ENCODE measurements at regions not wholly inside any gene's neighbourhood (a gene's known extent, or its start where the extent isn't known, plus 50 kb on each side); places are given as distances from the start of the nearest gene placed in this dataset.

DNA sequence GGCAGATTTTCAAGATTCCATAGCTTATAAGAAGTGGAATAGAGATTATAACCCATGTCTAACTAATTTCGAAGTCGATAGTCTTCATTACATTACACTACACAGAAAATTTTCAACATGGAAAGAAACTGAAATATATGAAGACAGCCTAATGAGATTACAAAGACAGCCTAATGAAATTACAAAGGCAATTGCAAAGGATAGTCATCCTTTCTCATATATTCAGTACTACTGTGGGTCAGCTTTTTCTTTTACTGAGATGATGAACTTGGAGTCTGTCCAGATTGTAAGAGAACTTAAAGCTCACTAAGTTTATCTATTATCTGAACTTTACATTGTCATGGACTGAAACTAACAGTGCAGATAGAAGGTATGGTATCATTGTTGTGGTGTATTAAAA, 304.4 kb upstream of the MBL2 start:
- WGBS, 4 donors, result 84 to 90% (median 85%) methylated on average over 2 of the region's 2 CpGs
- Histone ChIP-seq H3K4me1 (no peaks in the 10 kb centered on the region), H3K27ac (no peak overlapping the region), H3K27me3 (no peaks in the 10 kb centered on the region), H3K36me3 (no peaks in the 10 kb centered on the region), H3K4me3 (no peak overlapping the region), H3K9me3 (peaks cover 0 to 5% (median 0%) of the 10 kb centered on the region in 12 donors)
- intact Hi-C loops (cut with DNase I), result no loop called here
- no peak for DNase-seq
- no peak for ATAC-seq
- TF ChIP-seq POLR2A (IDR thresholded peaks at IDR 0.05) (no peak), CTCF (IDR thresholded peaks at IDR 0.05) (no peak)

DNA sequence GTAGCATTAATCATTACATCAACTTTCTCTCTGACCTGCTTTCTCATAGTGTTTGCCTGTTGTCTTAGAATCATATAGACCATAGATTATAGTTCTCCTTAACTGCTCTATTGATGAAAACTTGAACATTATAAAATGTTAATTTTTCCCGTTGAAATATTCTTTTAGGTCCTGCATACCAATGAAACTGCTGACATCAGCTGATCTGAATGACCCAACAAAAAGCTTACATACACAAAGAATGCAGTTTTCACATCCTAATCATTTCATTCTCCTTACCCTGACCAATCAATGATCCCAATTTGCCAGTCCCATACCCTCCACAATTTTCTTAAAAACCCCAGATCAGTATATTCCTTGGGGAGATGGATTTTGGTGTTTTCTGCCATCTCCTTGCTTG, 302.9 kb upstream of the MBL2 start:
- DNase-seq, result no peak

DNA sequence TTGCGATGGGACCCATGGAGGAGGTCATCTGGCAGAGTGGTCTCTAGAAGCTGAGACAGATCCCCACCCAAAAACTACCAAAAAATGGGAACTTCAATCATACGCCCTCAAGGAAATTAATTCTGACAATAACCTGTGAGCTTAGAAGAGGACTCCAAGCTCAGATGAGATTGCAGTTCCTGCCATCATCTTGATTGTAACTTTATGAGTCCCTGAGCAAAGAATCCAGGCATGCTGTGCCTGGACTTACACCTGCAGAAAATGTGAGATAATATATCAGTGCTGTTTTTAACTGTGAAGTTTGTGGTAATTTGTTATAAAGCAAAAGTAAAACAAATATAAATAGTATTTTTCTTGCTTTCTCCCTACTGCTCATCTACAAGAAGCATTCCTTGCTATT, 299.6 kb upstream of the MBL2 start:
- Histone ChIP-seq H3K27ac (no peak overlapping the region), H3K27me3 (no peaks in the 10 kb centered on the region), H3K4me3 (no peak overlapping the region), H3K36me3 (no peaks in the 10 kb centered on the region), H3K9me3 (peaks cover 0 to 5% (median 0%) of the 10 kb centered on the region in 12 donors), H3K4me1 (no peaks in the 10 kb centered on the region)
- intact Hi-C loops (cut with DNase I), result no loop called here
- ATAC-seq (no peak), DNase-seq (no peak)
- WGBS, 4 donors, result 79 to 92% (median 87%) methylated on average over 2 of the region's 2 CpGs
- TF ChIP-seq POLR2A (IDR thresholded peaks at IDR 0.05), result no peak
- no peak for TF ChIP-seq CTCF (IDR thresholded peaks at IDR 0.05)

More for the DNA sequence above, 302.9 kb upstream of the MBL2 start:
- Histone ChIP-seq H3K9me3 (peaks cover 0 to 5% (median 0%) of the 10 kb centered on the region in 12 donors), H3K4me1 (no peaks in the 10 kb centered on the region), H3K27me3 (no peaks in the 10 kb centered on the region), H3K4me3 (no peak overlapping the region), H3K36me3 (no peaks in the 10 kb centered on the region), H3K27ac (no peak overlapping the region)
- 77 to 96% (median 87%) methylated on average over 1 of the region's 1 CpG for whole genome bisulfite sequencing, 4 donors
- intact Hi-C loops (cut with DNase I), result no loop called here
- ATAC-seq, result no peak
- TF ChIP-seq POLR2A (IDR thresholded peaks at IDR 0.05) (no peak), CTCF (IDR thresholded peaks at IDR 0.05) (no peak)

- TF ChIP-seq POLR2A (IDR thresholded peaks at IDR 0.05) (no peak), CTCF (IDR thresholded peaks at IDR 0.05) (no peak)
Observed at GRCh38 chr10:53071505-53072125, 299.0 kb upstream of the MBL2 start.

More at GRCh38 chr10:53071505-53072125, 299.0 kb upstream of the MBL2 start:
- no peak for ATAC-seq
- Histone ChIP-seq H3K27ac (no peak overlapping the region), H3K9me3 (peaks cover 0 to 5% (median 0%) of the 10 kb centered on the region in 12 donors), H3K36me3 (no peaks in the 10 kb centered on the region), H3K27me3 (no peaks in the 10 kb centered on the region), H3K4me3 (no peak overlapping the region), H3K4me1 (no peaks in the 10 kb centered on the region)
- intact Hi-C loops (cut with DNase I), result no loop called here
- DNase-seq, result no peak
- WGBS, 4 donors, result 63 to 80% (median 69%) methylated on average over 4 of the region's 4 CpGs

Data from heart left ventricle (tissue), 16 donors.